Hematopoietic multipotent progenitor cell treated with erythropoietin and hydrocortisone succinate and interleukin-3 and kit ligand, for 6 days (in vitro differentiated cells): ENCODE measurements at regions not wholly inside any gene's neighbourhood (a gene's known extent, or its start where the extent isn't known, plus 50 kb on each side); places are given as distances from the start of the nearest gene placed in this dataset.
"Not testable (repeated sequence)": the region's sequence is repeated elsewhere in the genome, so short reads cannot be mapped to it uniquely, and the experiment has no call there.

ENCODE experiments used
- DNase-seq: peaks from one replicate; pipeline ENCODE4 v3.0.0-alpha.2; 2015

- peak; percentile 52 for DNase-seq
These were observed 178.6 kb downstream of the ZNF674 start for GRCh38 chrX:46366381-46367207.

DNA sequence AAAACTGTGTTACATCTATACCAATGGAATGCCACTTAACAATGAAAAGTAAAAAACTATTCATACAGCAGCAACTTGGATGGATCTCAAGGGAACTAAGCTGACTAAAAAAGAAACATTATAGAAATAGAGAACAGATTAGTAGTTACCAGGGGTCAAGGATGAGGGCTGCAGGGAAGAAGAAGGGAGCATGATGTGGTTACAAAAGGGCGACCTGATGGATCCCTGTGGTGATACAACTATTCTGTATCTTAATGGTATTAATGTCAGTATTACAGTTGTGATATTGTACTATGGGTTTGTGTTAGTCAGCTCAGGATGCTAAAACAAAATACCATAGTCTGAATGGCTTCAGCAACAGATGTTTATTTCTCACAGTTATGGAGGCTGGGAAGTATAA, 190.7 kb downstream of the ZNF674 start:
- no peak for DNase-seq

GRCh38 chrX:46341767-46342322, 203.4 kb downstream of the ZNF674 start:
- DNase-seq, result no peak

DNA sequence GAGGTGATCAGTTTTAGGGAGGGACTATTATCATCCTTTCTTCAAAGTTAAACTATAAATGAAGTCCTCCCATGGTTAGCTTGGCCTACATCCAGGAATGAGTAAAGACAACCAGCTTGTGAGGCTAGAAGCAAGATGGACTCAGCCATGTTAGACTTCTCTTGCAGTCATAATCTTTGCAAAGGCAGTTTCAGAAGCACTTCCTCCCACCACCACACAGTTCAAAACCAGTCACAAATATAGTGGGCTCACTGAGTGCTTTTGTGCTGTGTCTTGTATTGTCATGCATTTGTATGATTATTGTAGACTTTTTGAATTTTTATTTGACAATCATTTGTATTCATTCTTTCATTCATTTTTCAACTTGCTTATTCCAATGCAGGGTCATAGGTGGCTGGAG, 204.5 kb downstream of the ZNF674 start:
- no peak for DNase-seq

- no peak for DNase-seq
These were observed 211.7 kb downstream of the ZNF674 start for GRCh38 chrX:46333550-46333949.

DNA sequence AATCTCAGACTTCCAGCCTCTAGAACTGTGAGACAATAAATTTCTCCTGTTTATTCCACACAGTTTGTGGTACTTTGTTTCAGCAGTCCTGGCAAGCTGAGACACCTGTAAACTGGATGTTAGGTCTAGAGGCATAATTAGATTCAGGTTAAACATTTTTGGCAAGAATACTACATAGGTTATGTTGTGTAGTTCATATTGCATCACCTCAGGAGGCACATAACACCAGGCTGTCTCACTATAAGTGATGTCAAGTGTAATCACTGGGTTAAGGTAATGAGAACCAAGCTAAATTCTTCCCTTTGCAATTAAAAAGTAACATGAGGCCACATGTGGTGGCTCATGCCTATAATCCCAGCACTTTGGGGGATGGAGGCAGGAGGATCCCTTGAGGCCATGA, 214.2 kb downstream of the ZNF674 start:
- DNase-seq, result no peak

DNA sequence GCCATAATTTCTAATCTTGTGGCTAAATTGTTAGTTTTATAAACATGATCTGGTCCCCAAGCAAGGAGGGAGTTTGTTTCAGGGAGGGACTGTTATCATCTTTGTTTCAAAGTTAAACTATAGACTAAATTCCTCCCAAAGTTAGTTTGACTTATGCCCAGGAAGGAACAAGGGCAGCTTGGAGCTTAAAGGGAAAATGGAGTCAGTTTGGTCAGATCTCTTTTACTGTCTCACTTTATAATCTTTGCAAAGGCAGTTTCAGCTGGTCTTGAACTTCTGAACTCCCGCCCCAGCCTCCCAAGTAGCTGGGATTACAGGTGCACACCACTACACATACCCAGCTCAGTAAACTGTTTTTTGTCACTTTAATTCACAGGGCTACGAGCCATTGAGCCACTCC, 214.7 kb downstream of the ZNF674 start:
- DNase-seq, result no peak

DNA sequence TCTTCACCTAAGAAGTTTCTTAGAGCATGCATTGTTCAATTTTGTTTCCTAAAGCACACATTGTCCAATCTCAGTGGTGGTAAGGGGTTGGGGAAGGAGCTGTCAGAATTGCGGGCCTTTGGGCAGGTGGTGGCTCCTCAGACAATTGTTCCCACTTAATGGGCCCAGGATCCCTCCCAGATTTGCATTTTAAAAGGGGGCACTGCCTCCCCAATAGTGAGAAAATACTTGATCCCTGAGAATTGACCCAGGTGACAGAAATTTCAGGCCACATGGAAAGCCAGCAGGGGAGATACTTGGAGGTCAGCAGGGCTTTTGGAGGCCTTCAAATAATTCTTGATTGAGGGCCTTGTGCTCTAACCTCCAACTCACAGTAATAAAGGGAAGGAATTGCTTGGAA, 217.1 kb downstream of the ZNF674 start:
- DNase-seq, result no peak

- DNase-seq, result no peak
These were observed 217.6 kb downstream of the ZNF674 start for GRCh38 chrX:46327566-46328115.

GRCh38 chrX:46326161-46326560, 219.1 kb downstream of the ZNF674 start:
- DNase-seq, result no peak

- no peak for DNase-seq
These were observed 219.8 kb downstream of the ZNF674 start for GRCh38 chrX:46325312-46325877.

DNA sequence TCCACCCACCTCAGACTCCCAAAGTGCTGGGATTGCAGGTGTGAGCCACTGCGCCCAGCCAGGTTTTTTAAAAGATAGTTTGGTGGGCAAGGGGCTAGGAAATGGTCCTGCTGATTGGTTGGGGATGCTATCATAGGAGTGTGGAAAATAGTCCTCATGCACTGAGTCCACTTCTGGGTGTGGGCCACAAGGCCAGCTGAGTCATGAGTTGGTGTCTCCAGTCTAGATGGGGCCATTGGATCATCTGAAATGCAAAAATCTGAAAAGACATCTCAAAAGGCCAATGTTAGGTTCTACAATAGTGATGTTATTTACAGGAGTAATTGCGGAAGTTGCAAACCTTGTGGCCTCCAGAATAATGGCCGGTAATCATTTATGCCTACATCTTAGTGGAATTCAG, 221.1 kb downstream of the ZNF674 start:
- no peak for DNase-seq

DNA sequence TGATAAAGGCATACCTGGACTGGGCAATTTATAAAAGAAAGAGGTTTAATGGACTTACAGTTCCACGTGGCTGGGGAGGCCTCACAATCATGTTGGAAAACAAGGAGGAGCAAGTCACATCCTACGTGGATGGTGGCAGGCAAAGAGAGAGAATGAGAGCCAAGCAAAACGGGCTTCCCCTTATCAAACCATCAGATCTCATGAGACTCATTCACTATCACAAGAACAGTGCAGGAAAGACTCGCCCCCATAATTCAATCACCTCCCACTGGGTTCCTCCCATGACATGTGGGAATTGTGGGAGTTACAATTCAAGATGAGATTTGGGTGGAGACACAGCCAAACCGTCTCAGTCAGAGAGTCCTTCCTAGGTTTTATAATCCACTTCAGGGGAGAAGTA, 222.3 kb downstream of the ZNF674 start:
- DNase-seq, result not testable (repeated sequence)

- peak; percentile 30 for DNase-seq
These were observed 223.5 kb downstream of the ZNF674 start for GRCh38 chrX:46321676-46322075.

DNA sequence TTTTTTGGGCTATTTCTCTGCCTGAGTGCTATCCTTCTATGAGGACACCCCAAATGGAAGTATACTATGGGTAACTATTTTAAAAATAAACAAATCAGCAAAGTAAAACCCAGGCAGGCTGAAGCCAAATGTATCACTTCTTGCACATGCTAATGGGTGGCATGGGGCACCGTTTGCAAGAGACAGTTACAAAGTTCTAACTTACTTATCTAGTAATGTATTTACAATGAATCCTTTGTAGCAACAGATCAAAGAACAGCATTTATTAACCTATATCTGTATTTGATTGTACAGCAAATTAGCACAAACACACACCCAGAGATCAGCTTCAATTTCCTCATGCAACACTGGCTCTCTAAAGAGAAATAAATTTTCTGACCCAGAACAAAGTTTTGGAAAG, 225.5 kb downstream of the ZNF674 start:
- no peak for DNase-seq

GRCh38 chrX:46318551-46318950, 226.7 kb downstream of the ZNF674 start:
- DNase-seq, result no peak

DNA sequence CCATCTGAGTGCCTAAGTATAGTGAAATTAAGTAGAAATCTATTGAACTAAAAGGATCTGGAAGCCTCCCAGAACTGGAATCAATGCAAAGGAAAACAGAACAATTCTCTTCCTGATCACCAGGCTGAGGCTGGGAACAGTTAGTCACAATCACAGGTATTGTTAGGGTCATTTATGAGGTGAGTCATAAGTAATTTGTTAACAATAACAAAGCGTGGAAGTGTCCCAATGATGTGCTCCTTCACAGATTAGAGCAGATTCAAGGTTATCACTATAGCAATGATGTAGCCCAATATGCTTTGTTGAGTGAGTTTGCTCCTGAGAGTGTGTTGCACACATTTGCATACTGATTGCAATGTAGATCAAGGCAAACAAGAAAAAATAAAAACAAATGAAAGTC, 228.1 kb downstream of the ZNF674 start:
- no peak for DNase-seq

- DNase-seq, result no peak
These were observed 233.6 kb downstream of the ZNF674 start for GRCh38 chrX:46311581-46312120.

GRCh38 chrX:46310815-46311497, 234.3 kb downstream of the ZNF674 start:
- no peak for DNase-seq

- DNase-seq, result no peak
These were observed 237.1 kb downstream of the ZNF674 start for GRCh38 chrX:46308110-46308509.

GRCh38 chrX:46306103-46306502, 239.1 kb downstream of the ZNF674 start:
- DNase-seq, result no peak

DNA sequence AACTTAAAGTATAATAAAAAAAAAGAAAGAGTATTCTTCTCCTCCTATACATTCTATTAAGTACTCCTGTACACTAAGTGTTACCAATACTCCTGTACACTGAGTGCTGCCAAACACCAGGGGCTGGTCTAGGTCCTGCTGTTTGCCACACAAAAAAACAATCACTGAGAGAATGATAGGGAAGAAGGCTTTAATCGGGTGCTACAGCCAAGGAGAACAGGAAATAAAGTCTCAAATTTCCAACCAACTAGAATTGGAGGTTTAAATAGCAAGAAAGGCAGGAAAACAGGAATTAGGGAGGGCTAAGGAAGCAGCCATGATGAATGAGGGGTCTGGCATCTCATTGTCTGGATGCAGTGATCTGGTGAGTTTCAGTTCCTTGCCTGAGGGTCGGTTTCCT, 239.8 kb downstream of the ZNF674 start:
- DNase-seq, result no peak

- DNase-seq, result no peak
These were observed 243.3 kb downstream of the ZNF674 start for GRCh38 chrX:46301903-46302302.
